GM10266 (cell line): ENCODE measurements at regions not wholly inside any gene's neighbourhood (a gene's known extent, or its start where the extent isn't known, plus 50 kb on each side); places are given as distances from the start of the nearest gene placed in this dataset.

Experiments used
- DNase-seq: peaks from one replicate; pipeline ENCODE4 v3.0.0; 2012; ENCODE audit errors: extremely low spot score
- TF ChIP-seq, protein P1 (sequence below): IDR thresholded peaks from 2 replicates; pipeline ENCODE4 v1.5.1; 2012; ENCODE audit warnings: mild to moderate bottlenecking, low read depth; ENCODE audit not compliant: control insufficient read depth, insufficient read depth; ENCODE audit errors: missing control alignments

DNA sequence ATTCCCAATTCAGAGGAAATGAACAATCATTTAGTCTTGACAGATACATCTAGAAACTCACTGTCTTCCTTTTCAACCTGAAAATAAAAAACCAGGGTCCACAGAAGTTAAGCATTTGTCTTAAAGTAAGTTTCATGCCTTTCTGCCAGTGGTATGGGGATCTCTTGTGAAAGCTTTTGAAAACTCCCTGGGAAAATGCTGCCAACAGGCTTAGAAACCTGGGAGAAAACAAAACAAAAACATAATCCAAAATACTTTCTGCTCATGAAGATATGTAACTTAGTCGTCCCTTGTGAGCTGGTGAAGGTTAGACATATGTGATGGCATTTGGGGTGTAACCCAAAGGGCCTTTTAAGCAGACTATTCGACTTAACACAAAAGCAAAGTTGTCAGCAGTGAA is 66.4 kb upstream of the ZNF438 start:
- DNase-seq, result no peak
- TF ChIP-seq, protein P1, sequence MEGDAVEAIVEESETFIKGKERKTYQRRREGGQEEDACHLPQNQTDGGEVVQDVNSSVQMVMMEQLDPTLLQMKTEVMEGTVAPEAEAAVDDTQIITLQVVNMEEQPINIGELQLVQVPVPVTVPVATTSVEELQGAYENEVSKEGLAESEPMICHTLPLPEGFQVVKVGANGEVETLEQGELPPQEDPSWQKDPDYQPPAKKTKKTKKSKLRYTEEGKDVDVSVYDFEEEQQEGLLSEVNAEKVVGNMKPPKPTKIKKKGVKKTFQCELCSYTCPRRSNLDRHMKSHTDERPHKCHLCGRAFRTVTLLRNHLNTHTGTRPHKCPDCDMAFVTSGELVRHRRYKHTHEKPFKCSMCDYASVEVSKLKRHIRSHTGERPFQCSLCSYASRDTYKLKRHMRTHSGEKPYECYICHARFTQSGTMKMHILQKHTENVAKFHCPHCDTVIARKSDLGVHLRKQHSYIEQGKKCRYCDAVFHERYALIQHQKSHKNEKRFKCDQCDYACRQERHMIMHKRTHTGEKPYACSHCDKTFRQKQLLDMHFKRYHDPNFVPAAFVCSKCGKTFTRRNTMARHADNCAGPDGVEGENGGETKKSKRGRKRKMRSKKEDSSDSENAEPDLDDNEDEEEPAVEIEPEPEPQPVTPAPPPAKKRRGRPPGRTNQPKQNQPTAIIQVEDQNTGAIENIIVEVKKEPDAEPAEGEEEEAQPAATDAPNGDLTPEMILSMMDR, result no peak

DNA sequence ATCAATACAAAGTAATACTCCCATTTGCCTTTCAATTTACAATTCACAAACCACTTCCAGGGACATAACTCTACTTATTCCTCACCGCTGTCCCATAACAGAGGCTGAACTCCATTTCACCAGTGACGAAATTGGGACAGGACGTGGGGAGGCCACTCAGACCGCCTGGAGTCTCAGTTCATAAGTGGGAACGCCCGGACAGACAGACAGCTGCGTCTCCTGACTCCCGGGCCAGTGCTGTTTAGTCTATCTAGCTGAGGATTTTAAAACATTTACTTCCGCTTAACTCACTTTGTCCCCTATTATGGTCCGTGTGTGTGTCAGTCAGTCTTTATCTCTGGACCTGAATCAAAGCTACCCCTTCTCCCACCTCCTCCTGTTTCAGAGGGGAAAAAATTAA is 67.4 kb upstream of the ZNF438 start:
- TF ChIP-seq, protein P1, result no peak

DNA sequence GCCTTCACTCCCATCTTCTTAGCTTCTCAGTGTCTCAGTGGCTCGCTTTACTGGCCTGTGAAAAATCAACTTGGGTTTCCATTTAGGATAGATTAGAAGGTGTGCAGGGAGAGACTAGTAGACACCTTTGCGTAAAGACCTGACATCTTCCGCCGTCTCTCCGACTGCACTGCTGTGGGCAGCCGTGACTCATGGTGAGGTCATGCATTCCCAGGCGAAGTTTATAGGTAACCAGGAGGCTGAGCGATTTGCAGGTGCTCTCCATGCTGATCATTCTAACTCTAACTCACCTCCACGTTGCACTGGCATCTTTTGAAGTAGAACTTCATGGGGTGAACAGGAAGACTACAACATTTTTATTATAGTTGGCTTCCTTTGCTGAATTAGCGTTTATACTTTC is 68.0 kb upstream of the ZNF438 start:
- TF ChIP-seq, protein P1, result no peak
- no peak for DNase-seq

More for the DNA sequence above, 67.4 kb upstream of the ZNF438 start:
- no peak for DNase-seq

DNA sequence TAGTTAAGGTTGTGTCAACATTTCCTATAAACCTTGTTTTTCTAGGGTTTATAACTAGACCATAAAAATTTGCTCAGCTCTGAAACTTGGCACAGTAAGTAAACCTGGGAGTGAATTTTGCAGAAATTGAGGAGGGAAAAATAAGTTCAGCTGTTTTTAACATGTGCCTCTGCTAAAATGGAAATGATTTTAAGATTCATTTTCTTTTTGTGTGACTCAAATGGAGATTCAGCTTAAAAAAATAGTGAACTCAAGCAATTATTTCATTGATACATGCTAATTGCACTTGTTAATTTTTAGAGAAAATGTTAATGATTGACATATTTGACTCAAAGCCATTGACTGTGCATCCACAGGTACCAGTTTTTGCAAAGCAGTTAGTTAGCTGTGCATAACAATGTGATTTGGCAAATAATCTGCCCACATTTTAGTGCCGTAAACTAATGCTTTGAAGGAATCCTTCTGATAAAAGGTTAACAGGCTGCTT is 68.5 kb upstream of the ZNF438 start:
- no peak for DNase-seq
- TF ChIP-seq, protein P1, result no peak

DNA sequence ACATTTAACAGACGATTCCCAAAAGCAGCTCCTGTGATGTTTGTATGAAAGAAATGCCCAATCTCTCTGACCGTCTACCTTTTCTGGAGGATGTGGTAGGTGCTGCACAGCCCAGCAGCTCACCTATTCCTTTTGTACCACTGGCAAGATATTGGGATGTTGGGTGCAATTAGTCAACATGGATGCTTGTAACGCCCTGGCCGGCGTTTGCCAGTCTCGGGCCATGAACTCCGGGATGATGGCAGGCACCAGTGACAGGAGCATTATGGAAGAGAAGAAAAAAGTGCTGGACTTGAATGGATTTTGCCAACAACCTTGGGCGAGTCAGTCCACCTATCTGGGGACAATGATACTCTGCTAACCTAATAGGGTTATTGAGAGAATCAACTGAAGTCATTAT is 69.0 kb upstream of the ZNF438 start:
- no peak for DNase-seq
- TF ChIP-seq, protein P1, result no peak

DNA sequence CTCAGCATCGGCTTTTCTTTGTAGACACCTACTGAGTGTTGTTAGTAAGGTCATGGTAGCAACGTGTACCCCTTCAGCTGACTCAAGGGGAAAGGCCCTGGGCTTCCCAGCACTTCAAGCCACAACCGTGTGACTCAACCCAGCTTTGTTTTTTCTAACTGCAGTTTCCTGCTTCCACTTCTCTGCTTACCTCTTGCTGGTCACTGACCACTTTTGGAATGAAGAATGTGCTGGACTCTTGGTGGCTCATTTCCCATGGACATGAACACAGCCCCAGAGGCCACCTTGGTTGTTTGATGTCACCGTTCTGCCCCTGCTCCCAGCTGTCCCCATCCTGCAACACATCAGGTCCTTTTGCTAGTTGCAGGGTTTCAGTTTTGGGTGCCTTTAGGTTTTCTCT is 69.5 kb upstream of the ZNF438 start:
- TF ChIP-seq, protein P1, result no peak
- peak; percentile 50 for DNase-seq

DNA sequence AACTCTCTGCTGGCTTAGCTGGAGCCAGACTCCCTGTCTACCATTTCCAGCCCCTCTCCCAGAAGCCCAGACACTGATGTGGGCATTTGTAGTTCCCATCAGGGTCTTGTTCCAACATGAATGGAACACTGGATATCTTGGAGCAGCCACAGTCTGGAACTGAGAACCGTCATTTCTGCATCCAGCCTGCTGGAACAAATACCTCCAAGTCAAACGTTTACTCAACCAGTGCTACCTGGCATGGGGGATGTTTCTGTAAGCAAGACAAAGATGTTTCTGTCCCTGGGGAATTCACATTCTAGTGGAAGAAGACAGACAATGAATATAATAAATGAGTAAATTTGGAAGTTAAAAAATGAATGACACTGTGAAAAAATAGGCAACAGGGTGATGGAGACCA is 70.8 kb upstream of the ZNF438 start:
- DNase-seq, result no peak
- TF ChIP-seq, protein P1, result no peak
